Activated T-helper 1 cell treated with anti-CD3 and anti-CD28 coated beads, Interleukin-12 subunit alpha, Interleukin-12 subunit beta, Interleukin-2, Interleukin-4 antibody, amounts not matched to agents 30 ng/mL and 10 ng/mL and 1 ng/mL, durations not matched to agents 14 hours and 24 hours and 36 hours (primary cell): ENCODE measurements at regions not wholly inside any gene's neighbourhood (a gene's known extent, or its start where the extent isn't known, plus 50 kb on each side); places are given as distances from the start of the nearest gene placed in this dataset.

Experiments
- DNase-seq: peaks from one replicate; pipeline ENCODE4 v3.0.0; 2021; ENCODE audit warnings: low spot score
- H3K27ac Mint-ChIP-seq: one replicate; pipeline ENCODE4 v1.8.0; 2021; ENCODE audit warnings: mild to moderate bottlenecking, mixed read lengths
- H3K27me3 Mint-ChIP-seq: one replicate; pipeline ENCODE4 v1.8.0; 2022; ENCODE audit warnings: mild to moderate bottlenecking, moderate library complexity, mixed read lengths; ENCODE audit not compliant: insufficient read depth
- H3K36me3 Mint-ChIP-seq: one replicate; pipeline ENCODE4 v1.8.0; 2021; ENCODE audit warnings: low read depth, mixed read lengths
- H3K4me1 Mint-ChIP-seq: one replicate; pipeline ENCODE4 v1.8.0; 2021; ENCODE audit warnings: low read depth, mixed read lengths
- H3K4me3 Mint-ChIP-seq: one replicate; pipeline ENCODE4 v1.8.0; 2021; ENCODE audit warnings: mild to moderate bottlenecking, moderate library complexity, mixed read lengths
- H3K9me3 Mint-ChIP-seq: one replicate; pipeline ENCODE4 v1.8.0; 2021; ENCODE audit warnings: mixed read lengths
- intact Hi-C: fragments of 100-400 bp; cut with micrococcal nuclease; formaldehyde crosslinking; loops from one replicate; pipeline ENCODE4 v1.15.1; 2024

- DNase-seq, result no peak
- no peaks in the 10 kb centered on the region for H3K4me1 Mint-ChIP-seq
- no peak overlapping the region for H3K4me3 Mint-ChIP-seq
- intact Hi-C loops, result no loop called here
- H3K27me3 Mint-ChIP-seq, result no peaks in the 10 kb centered on the region
- H3K27ac Mint-ChIP-seq, result no peak overlapping the region
- H3K9me3 Mint-ChIP-seq, result no peaks in the 10 kb centered on the region
- H3K36me3 Mint-ChIP-seq, result no peaks in the 10 kb centered on the region
Observed at GRCh38 chrX:27086237-27086636, 376.9 kb downstream of the PPP4R3C start.

- Mint-ChIP-seq H3K36me3 (no peaks in the 10 kb centered on the region), H3K9me3 (no peaks in the 10 kb centered on the region), H3K4me3 (no peak overlapping the region), H3K27me3 (no peaks in the 10 kb centered on the region), H3K27ac (no peak overlapping the region), H3K4me1 (no peaks in the 10 kb centered on the region)
- no peak for DNase-seq
- intact Hi-C loops, result no loop called here
Observed at GRCh38 chrX:27085346-27085745, 377.8 kb downstream of the PPP4R3C start.

DNA sequence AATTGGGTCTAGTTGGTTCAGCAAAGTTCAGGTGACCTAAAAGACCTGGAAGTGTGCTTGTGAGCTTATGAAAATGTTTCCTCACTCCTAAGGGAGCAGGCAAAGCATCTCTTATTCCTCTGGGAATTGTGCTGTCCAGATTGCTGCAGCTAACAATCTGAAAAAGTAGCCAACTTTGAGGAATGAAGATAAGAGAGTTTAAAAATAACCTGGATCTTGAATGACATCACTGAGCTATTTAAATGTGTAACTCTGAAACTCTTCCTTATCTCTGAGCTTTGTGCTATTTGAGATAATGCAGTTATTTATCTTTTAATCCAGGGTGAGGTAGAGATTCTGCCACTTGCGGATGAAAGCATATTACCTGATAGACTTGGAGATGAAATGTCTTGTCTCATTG, 384.8 kb downstream of the PPP4R3C start:
- Mint-ChIP-seq H3K36me3 (no peaks in the 10 kb centered on the region), H3K4me1 (no peaks in the 10 kb centered on the region), H3K27ac (no peak overlapping the region), H3K4me3 (no peak overlapping the region), H3K9me3 (no peaks in the 10 kb centered on the region), H3K27me3 (no peaks in the 10 kb centered on the region)
- no peak for DNase-seq
- intact Hi-C loops, result no loop called here

- H3K27me3 Mint-ChIP-seq, result no peaks in the 10 kb centered on the region
- H3K36me3 Mint-ChIP-seq, result no peaks in the 10 kb centered on the region
- peaks cover 5% of the 10 kb centered on the region for H3K9me3 Mint-ChIP-seq
- DNase-seq, result no peak
- no peaks in the 10 kb centered on the region for H3K4me1 Mint-ChIP-seq
- H3K27ac Mint-ChIP-seq, result no peak overlapping the region
- intact Hi-C loops, result no loop called here
- no peak overlapping the region for H3K4me3 Mint-ChIP-seq
Observed at GRCh38 chrX:27057883-27058282, 405.3 kb downstream of the PPP4R3C start.

GRCh38 chrX:27039332-27039731, 423.8 kb downstream of the PPP4R3C start:
- Mint-ChIP-seq H3K36me3 (no peaks in the 10 kb centered on the region), H3K27ac (no peak overlapping the region), H3K4me3 (no peak overlapping the region), H3K27me3 (no peaks in the 10 kb centered on the region), H3K4me1 (no peaks in the 10 kb centered on the region), H3K9me3 (no peaks in the 10 kb centered on the region)
- intact Hi-C loops, result no loop called here
- DNase-seq, result no peak

DNA sequence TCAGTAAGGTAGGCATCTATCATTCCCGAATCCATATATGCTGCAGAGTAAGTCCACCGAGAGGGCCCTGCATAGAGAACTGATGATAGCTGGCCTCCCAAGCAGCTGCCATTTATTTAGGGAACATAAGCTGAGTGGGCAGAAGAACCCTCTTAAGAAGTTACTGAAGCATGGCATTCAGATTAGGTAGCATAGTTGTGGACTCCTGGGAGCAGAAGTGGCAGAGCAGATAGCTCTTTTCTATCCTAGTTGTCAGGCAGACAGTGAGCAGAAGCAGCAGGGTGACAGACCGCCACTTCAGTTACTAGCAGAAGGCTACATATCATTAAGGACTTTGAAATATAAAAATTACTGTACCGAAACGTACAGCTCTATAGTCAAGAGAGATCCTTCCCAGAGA, 454.7 kb downstream of the PPP4R3C start:
- no peak for DNase-seq
- no peaks in the 10 kb centered on the region for H3K4me1 Mint-ChIP-seq
- H3K27ac Mint-ChIP-seq, result no peak overlapping the region
- H3K4me3 Mint-ChIP-seq, result no peak overlapping the region
- intact Hi-C loops, result no loop called here
- no peaks in the 10 kb centered on the region for H3K36me3 Mint-ChIP-seq
- H3K9me3 Mint-ChIP-seq, result peaks cover 3% of the 10 kb centered on the region
- H3K27me3 Mint-ChIP-seq, result no peaks in the 10 kb centered on the region

DNA sequence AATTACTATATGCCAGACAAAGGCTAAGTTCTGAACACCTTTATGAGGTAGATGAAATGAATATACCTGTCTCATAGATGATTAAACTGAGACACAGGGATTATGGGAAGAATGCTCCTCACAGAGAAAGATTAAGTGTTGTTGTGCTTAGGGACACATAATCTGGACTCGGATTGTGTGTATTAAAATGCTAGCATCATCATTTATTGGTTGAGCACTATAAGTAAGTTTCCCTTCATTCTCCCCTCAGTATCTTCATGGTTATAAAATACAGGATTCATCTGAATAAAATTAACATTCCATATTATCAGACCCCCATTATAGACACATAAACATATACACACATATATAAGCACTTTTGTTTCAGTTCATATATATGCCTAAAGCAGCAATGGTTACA, 463.5 kb downstream of the PPP4R3C start:
- no peaks in the 10 kb centered on the region for H3K4me1 Mint-ChIP-seq

GRCh38 chrX:26958261-26958660, 504.9 kb downstream of the PPP4R3C start:
- Mint-ChIP-seq H3K9me3 (no peaks in the 10 kb centered on the region), H3K27me3 (no peaks in the 10 kb centered on the region), H3K4me3 (no peak overlapping the region), H3K27ac (no peak overlapping the region), H3K36me3 (no peaks in the 10 kb centered on the region), H3K4me1 (no peaks in the 10 kb centered on the region)
- intact Hi-C loops, result no loop called here
- DNase-seq, result no peak

More for the DNA sequence above, 463.5 kb downstream of the PPP4R3C start:
- H3K36me3 Mint-ChIP-seq, result no peaks in the 10 kb centered on the region
- intact Hi-C loops, result no loop called here
- no peaks in the 10 kb centered on the region for H3K27me3 Mint-ChIP-seq
- DNase-seq, result no peak
- H3K9me3 Mint-ChIP-seq, result peaks cover 3% of the 10 kb centered on the region
- H3K27ac Mint-ChIP-seq, result no peak overlapping the region
- no peak overlapping the region for H3K4me3 Mint-ChIP-seq

- intact Hi-C loops, result no loop called here
- H3K27me3 Mint-ChIP-seq, result no peaks in the 10 kb centered on the region
Observed at GRCh38 chrX:26954029-26954428, 509.1 kb downstream of the PPP4R3C start.

DNA sequence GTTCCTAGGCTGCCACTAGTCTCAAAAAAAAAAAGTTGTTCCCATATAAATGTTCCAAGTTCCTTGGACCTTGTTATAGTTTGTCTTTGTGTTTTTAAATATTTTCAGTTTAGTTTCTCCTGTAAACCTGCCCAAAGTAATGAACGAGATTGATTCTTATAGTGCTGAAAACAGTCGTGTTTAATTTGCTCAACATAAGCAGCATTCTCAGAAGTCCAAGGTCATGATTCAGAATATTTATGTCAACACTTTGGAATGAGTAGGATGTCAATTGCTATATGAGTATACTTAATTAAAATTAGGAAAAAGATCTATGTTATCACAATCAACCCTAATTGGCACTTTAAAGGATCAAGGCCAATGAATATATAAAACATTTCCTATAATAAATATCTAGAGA, 510.9 kb downstream of the PPP4R3C start:
- no peak for DNase-seq
- Mint-ChIP-seq H3K27ac (no peak overlapping the region), H3K9me3 (peaks cover 5% of the 10 kb centered on the region), H3K27me3 (no peaks in the 10 kb centered on the region), H3K4me3 (no peak overlapping the region), H3K4me1 (no peaks in the 10 kb centered on the region), H3K36me3 (no peaks in the 10 kb centered on the region)
- intact Hi-C loops, result no loop called here

More at GRCh38 chrX:26954029-26954428, 509.1 kb downstream of the PPP4R3C start:
- Mint-ChIP-seq H3K9me3 (no peaks in the 10 kb centered on the region), H3K4me1 (no peaks in the 10 kb centered on the region), H3K36me3 (no peaks in the 10 kb centered on the region), H3K27ac (no peak overlapping the region), H3K4me3 (no peak overlapping the region)
- no peak for DNase-seq

DNA sequence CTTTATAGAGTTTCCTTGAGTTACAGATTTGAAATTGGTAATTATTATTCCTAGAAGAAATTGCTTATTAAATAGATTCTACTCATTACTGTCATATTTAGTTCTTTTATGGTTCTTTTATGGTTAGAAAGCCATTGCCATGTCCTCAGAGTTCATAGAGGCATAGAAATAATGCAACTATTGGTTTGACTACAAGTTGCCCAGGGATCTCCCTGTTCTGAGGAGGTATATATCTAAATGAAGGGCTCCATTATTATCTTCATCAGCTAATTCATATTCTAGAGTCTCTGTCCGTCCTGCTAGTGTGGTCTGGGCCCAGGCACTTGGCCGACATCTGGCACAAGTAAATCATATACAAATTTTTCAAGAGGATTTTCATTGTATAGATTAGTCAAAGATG, 535.7 kb downstream of the PPP4R3C start:
- no peaks in the 10 kb centered on the region for H3K36me3 Mint-ChIP-seq
- no peak overlapping the region for H3K27ac Mint-ChIP-seq
- H3K9me3 Mint-ChIP-seq, result no peaks in the 10 kb centered on the region
- intact Hi-C loops, result no loop called here
- no peak overlapping the region for H3K4me3 Mint-ChIP-seq
- H3K27me3 Mint-ChIP-seq, result no peaks in the 10 kb centered on the region
- no peak for DNase-seq
- no peaks in the 10 kb centered on the region for H3K4me1 Mint-ChIP-seq

DNA sequence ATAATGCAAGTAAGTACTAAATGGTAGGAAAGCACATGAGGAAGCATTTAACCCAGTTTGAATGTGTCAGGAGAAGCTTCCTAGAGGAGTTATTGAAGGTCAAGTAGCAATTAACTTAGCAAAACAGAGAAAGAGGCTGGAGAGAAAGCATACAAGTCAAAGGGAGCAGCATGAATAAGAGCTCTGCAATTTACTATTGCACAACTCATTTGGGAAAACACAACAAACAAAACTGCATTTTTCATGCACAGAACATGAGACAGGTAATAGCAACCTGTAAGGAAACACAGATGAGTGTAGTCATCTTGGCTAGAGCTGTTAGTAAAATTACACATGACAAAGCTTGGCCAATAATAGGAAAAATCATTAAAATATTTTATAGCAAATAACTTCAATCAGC, 538.1 kb downstream of the PPP4R3C start:
- H3K4me3 Mint-ChIP-seq, result no peak overlapping the region
- H3K4me1 Mint-ChIP-seq, result no peaks in the 10 kb centered on the region
- H3K36me3 Mint-ChIP-seq, result no peaks in the 10 kb centered on the region
- DNase-seq, result no peak
- no peak overlapping the region for H3K27ac Mint-ChIP-seq
- no peaks in the 10 kb centered on the region for H3K9me3 Mint-ChIP-seq
- H3K27me3 Mint-ChIP-seq, result no peaks in the 10 kb centered on the region
- intact Hi-C loops, result no loop called here

DNA sequence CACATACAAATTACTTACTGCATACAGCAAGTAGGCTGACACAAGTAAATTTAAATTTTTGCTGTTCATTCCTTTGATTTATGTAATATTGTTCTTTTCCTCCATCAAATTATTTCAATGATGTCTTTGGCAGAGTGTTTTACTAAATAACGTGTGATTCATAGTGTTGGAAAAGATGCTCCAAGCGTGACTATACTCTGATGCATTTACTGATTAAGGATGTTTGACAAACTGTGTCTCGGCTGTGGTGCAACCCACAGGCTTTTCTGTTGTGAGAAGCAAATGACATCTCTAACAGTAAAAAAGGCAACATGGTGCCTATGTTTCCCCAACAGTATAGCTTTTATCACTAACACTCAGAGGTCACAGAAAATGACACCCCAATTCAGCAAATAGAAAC, 540.9 kb downstream of the PPP4R3C start:
- Mint-ChIP-seq H3K27ac (no peak overlapping the region), H3K4me3 (no peak overlapping the region), H3K27me3 (no peaks in the 10 kb centered on the region), H3K4me1 (no peaks in the 10 kb centered on the region), H3K9me3 (no peaks in the 10 kb centered on the region), H3K36me3 (no peaks in the 10 kb centered on the region)
- no peak for DNase-seq
- intact Hi-C loops, result no loop called here

DNA sequence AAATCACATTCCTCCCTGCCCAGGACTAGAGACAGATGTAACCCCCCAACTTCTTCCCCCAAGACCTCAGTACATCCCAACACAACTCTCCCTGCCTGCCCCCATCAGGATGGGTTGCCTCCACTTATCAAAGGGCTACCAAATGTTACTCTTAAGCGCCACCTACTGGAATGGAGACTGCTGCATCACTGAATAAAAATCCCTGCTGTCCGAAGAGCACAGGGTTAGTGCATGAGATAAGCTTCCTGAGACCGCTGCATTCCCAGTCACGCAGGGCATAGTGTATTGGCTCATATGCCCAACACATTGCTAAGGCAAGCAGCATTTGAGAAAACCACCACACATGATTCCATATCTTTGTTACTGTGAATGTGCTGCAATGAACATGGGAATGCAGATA, 544.5 kb downstream of the PPP4R3C start:
- no peaks in the 10 kb centered on the region for H3K4me1 Mint-ChIP-seq
- H3K9me3 Mint-ChIP-seq, result no peaks in the 10 kb centered on the region
- no peaks in the 10 kb centered on the region for H3K27me3 Mint-ChIP-seq
- intact Hi-C loops, result no loop called here
- no peaks in the 10 kb centered on the region for H3K36me3 Mint-ChIP-seq
- H3K4me3 Mint-ChIP-seq, result no peak overlapping the region
- no peak for DNase-seq
- no peak overlapping the region for H3K27ac Mint-ChIP-seq
